NCI-H2029 treated with DMSO at 0.1 percent for 48 hours (cell line): ENCODE measurements at regions not wholly inside any gene's neighbourhood (a gene's known extent, or its start where the extent isn't known, plus 50 kb on each side); places are given as distances from the start of the nearest gene placed in this dataset.

Experiments
- DNase-seq: peaks from one replicate; lab custom pipeline; 2025; lab: John Stamatoyannopoulos, UW

- DNase-seq, result no peak
These were observed 133.1 kb upstream of the CST7 start for GRCh38 chr20:24815931-24816330.

- DNase-seq, result no peak
These were observed 132.6 kb upstream of the CST7 start for GRCh38 chr20:24816431-24816830.

DNA sequence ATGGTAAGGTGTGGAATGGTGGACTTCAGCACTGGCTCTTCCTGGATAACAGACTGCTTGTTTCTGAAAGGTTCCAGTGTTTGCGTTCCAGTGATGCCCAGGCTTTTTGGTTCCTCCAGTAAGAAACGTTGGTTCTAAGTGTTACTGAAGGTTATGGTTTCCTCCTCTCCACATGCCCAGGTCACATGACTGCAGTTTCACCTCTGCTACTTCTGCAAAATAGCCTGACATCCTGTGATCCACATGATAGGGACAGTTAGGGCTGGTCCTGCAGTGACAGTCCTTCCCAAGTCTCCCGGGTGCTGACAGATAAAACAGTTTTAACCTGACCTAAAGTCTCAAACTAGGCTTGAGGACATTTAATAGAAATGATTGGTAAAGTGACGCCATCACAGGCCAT, 132.2 kb upstream of the CST7 start:
- no peak for DNase-seq

DNA sequence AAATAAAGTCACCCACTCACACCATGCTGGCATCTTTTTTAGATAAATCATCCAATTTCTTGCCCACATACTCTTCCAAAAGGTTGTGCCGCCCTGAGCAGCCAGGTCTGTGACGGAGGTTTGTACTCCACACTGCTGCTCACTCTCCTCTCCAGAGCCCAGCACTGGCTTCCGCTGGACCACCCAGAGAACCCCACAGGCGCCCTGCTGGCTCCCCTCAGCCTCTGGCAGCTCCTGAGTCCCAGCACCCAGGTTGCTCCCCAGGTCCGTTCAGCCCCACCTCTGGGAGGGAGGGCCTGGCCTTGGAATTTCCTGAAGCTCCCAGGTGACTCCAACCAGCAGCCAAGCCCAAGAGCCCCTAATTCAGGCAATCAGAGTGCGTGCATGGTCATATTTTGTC, 131.7 kb upstream of the CST7 start:
- no peak for DNase-seq

GRCh38 chr20:24818056-24818455, 131.0 kb upstream of the CST7 start:
- no peak for DNase-seq

GRCh38 chr20:24819331-24819965, 129.6 kb upstream of the CST7 start:
- no peak for DNase-seq

- DNase-seq, result no peak
These were observed 128.7 kb upstream of the CST7 start for GRCh38 chr20:24820345-24820744.

GRCh38 chr20:24821391-24821790, 127.7 kb upstream of the CST7 start:
- DNase-seq, result no peak

- DNase-seq, result no peak
These were observed 125.8 kb upstream of the CST7 start for GRCh38 chr20:24823176-24823784.

- DNase-seq, result no peak
These were observed 124.9 kb upstream of the CST7 start for GRCh38 chr20:24823989-24824693.

DNA sequence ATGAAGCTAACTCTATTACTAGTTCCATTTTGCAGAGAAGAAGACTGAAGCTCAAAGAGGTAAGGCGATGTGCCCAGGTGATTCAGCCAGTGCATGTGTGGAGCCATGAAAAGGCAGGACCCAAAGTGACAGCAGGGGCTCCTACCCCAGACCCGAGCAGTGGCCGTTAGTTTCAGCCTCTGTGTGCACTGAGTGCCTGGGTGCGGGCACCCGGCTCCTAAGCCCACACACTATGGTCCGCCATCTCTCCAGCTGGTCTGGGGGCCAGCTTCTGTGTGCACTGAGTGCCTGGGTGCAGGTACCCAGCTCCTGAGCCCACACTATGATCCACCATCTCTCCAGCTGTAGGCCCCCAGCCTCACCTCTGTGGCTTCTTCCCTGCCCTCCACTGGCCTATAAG, 123.5 kb upstream of the CST7 start:
- no peak for DNase-seq

DNA sequence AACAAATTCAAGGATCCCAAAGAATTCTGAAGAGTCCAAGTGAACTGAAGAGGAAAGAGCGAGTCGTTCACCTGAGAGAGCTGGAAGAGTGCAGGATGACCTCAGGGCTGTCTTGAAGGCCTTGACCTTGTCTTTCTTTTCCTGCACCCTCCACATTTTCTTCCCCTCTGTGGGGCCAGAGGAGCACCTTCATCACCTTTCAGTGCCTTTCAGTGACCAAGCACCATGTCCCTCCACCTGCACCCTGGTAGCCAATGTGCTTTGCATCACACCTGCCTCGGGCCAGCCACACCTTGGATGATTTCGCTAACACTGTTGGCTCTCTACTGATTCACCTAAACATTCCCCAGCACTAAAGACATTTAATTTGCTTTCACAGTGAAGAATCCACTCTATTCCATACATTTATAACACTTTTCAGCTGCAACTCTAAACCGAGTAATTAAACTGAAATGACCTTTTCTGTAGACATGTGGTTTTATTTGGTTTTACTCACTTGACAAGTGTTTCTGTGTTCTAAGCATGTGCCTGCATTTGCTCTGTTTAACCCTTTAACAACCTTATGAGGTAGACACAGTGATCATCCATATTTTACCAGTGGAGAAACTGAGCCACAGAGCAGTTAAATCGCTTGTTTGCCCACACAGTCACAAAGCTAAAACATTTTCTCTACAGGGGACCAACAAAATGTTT, 121.3 kb upstream of the CST7 start:
- no peak for DNase-seq

DNA sequence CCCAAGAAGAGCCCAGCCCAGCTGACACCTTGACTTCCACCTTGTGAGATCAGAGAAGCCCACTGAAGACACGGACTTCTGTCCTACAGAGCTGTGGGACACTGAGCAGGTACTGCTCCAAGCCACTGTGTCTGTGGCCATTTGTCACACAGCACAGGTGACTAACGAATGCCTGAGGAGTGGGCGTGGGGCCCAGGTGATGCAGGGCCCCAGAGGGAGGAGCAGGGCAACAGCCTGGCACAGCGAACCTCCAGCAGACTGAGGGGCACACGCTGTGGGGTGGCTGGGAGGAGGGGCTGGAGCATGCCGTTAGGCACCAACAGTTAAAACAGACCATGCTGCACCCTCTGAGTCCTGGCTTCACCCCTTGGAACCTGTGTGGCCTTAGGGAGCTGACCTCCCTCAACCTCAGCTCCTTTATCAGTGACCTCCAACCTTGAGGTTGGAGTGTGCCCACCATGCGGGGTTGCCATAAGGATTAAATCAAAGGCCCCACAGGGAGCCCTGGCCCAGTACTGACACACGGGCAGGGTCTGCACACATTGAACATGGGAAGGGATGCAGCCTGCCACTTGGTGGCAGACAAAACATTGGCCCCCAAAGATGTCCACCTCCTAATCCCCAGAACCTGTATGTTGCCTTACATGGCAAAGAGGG, 119.9 kb upstream of the CST7 start:
- no peak for DNase-seq

DNA sequence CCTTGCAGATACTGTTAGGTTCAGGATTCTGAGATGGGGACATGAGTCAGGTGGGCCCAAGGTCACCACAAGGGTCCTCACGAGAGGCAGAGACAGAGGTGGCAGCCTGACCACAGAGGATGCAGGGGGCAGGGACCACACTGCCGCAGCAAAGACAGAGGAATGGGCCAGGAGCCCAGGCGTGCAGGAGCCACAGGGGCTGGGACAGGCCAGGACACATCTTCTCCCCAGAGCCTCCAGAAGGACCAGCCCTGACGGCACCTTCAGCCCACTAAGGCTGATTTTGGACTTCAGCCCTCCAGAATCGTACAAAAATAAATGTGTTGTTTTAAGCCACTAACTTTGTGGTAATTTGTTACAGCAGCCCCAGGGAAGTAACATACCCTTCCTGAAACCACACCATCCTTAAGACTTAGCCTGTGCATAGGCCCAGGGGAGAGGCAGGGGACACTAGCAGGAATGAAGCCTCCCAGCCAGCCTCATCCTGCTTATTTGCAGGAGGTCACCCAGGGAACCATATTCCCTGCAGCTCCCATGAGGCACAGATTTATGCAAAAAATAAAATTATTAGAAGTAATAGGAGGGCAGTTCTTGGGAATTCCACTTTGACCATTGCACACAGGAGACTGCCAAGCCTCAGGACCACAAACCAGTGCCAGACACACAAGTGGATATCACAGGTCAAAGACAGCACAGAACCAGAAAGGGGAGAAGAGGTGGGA, 119.3 kb upstream of the CST7 start:
- DNase-seq, result no peak

DNA sequence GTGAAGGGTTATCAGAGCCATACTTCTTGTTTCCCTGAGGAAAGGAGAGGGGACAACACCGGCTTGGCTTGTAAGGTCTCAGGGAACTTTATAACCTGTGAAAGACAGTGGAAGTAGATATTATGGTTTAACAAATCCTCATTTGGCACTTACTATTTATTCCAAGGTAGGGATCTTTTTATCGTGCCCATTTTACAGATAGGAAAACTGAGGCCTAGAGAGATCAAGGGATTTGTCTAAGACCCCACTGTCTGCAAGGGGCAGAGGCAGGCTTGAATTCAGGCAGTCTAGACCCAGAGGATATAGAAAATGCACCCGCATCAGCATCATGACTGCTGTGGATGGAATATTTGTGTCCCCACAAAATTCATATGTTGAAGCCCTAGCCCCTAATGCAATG, 118.4 kb upstream of the CST7 start:
- DNase-seq, result no peak

DNA sequence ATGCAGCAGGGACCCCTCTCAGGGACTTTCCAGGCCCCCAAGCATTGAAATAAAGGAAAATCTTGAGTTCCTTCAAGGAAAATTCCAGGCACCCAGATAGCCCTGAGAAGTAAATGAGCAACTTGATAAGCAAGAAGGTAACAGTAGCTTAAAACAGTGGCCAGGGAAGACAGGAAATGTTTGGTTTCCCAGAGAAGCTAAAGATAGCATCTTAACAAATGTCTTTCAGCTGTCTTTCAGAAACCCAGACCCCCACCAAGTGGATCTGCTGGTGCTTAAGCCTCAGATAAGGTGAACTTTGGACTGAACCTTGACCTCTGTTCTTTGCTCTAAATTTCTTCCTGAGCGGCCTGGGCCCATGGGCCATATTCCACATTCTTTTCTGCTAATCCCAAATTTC, 117.8 kb upstream of the CST7 start:
- no peak for DNase-seq

DNA sequence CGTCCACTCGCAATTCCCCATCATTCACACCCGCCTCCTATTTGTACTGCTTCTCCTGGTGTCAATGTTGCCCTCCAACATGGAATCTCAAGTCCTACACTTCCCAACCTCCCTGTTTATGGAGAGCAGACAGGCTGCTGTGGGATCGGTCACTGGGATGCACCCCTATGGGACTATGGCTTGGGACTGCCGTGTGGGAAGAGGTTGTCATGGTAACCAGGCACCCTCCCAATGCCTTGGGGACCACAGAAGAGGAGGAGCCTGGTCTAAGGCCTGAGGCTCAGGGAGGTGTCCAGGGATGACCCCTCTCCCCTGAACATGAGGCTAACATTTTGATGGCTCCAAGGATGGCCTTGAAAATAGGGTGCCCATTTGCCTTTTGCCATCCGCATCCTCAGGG, 116.6 kb upstream of the CST7 start:
- DNase-seq, result no peak

DNA sequence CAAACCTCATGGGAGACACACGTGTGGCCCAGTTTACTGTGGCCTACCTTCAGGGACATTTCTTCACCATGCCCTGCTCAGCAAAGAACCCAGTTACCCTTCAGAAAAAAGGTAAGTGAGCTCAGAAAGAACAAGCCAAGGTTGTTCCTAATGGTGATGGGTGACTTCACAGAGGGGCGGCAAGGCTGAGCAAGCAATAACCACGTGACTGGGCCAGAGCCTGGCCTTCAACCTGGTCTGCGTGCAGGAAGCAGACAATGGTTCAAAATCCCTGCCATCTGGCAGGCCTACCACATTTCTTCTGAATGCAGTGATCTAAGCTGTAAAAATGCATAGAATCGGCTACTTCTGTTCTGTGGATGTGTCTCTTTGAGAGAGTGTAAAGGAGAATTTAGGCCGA, 115.5 kb upstream of the CST7 start:
- DNase-seq, result no peak

DNA sequence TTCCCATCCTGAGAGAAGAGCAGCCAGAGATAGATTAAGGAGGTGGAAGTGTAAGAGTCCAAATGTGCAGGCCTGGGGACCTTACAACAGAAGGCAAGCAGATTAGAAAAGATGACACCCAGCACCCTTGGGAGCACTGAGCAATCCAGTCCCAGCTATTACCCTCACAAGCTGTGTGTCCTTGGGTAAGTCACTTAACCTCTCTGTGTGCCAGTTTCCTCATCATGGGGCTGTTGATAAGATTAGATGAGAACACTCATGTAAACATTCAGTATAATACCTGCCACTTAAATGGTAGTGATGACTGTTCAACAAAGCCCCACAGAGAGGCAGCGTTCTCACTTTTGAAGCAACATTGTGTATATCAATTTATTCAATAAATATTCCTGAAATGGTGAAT, 114.8 kb upstream of the CST7 start:
- no peak for DNase-seq

- no peak for DNase-seq
These were observed 113.9 kb upstream of the CST7 start for GRCh38 chr20:24835195-24835594.

GRCh38 chr20:24836041-24836533, 113.0 kb upstream of the CST7 start:
- no peak for DNase-seq
